ENCODE measurements at regions not wholly inside any gene's neighbourhood (a gene's known extent, or its start where the extent isn't known, plus 50 kb on each side); places are given as distances from the start of the nearest gene placed in this dataset.

- TF ChIP-seq EZH2phosphoT487 (IDR thresholded peaks at IDR 0.05; ENCODE audit: borderline replicate concordance) (no peak), CTCF (conservative IDR thresholded peaks at IDR 0.05; ENCODE audit: low read length) (no peak)
Measured at GRCh38 chr1:208423526-208423925, 179.3 kb upstream of the PLXNA2 start.

Measured in Loucy (cell line).